H1 (cell line): ENCODE measurements at regions not wholly inside any gene's neighbourhood (a gene's known extent, or its start where the extent isn't known, plus 50 kb on each side); places are given as distances from the start of the nearest gene placed in this dataset.

Experiments
- CTCF ChIA-PET: fragments of 300-600 bp; sonication (Branson Sonifier 250); formaldehyde crosslinking; loops from one replicate; lab custom pipeline; 2021; ENCODE audit not compliant: partially characterized antibody; lab: Charles Lee
- POLR2A ChIA-PET: fragments of 300-600 bp; sonication (Branson Sonifier 250); formaldehyde crosslinking; loops from one replicate; lab custom pipeline; 2021; ENCODE audit warnings: inconsistent platforms; ENCODE audit not compliant: partially characterized antibody; lab: Charles Lee
- DNase-seq, 2 experiments: peaks; one replicate each; pipeline versions ENCODE4 v3.0.0 to v3.0.0-alpha.2; 2010 to 2022; ENCODE audit warnings: low spot score in 2 of 2, low read depth in 1 of 2, mixed read lengths in 1 of 2
- FAIRE-seq: peaks from 2 replicates; lab custom pipeline; 2011; peaks lifted over from hg19 to GRCh38; lab: Jason Lieb, UNC
- H2AFZ ChIP-seq: 2 replicates; pipeline ENCODE4 v1.8.1; 2012; ENCODE audit warnings: low read length, inconsistent platforms
- H2AK5ac ChIP-seq: 2 replicates; pipeline ENCODE4 v1.6.1; 2013; ENCODE audit warnings: low read depth, low read length
- H2BK120ac ChIP-seq: replicated peaks from 2 replicates; pipeline ENCODE3; 2013; ENCODE audit warnings: low read depth, low read length, inconsistent platforms
- H2BK12ac ChIP-seq: 2 replicates; pipeline ENCODE4 v1.6.1; 2013; ENCODE audit warnings: low read depth, low read length
- H2BK15ac ChIP-seq: 2 replicates; pipeline ENCODE4 v1.6.1; 2013; ENCODE audit warnings: low read length
- H2BK20ac ChIP-seq: 2 replicates; pipeline ENCODE4 v1.6.1; 2013; ENCODE audit warnings: low read length
- H2BK5ac ChIP-seq: 2 replicates; pipeline ENCODE4 v1.6.1; 2013; ENCODE audit warnings: low read depth, low read length
- H3K14ac ChIP-seq: 2 replicates; pipeline ENCODE4 v1.6.1; 2013; ENCODE audit warnings: inconsistent platforms; ENCODE audit not compliant: insufficient read length
- H3K18ac ChIP-seq: 2 replicates; pipeline ENCODE4 v1.6.1; 2013; ENCODE audit warnings: low read length; ENCODE audit errors: extremely low read depth
- H3K23ac ChIP-seq: 2 replicates; pipeline ENCODE4 v1.6.1; 2013; ENCODE audit warnings: inconsistent platforms; ENCODE audit not compliant: insufficient read length
- H3K23me2 ChIP-seq: 2 replicates; pipeline ENCODE4 v1.6.1; 2013; ENCODE audit warnings: low read depth, low read length
- H3K27ac ChIP-seq: 2 replicates; pipeline ENCODE4 v1.6.1; 2011; ENCODE audit warnings: low read depth, low read length, inconsistent platforms
- H3K27me3 ChIP-seq, 4 experiments: replicated peaks in 1 of 4; 1 replicate in 1 of 4; 2 replicates in 3 of 4; pipeline versions ENCODE4 v1.6.1 to v1.8.1; 2011 to 2013; ENCODE audit warnings: low read length in 3 of 4, mild to moderate bottlenecking in 3 of 4, inconsistent platforms in 2 of 4, mixed read lengths in 2 of 4, moderate library complexity in 1 of 4; ENCODE audit not compliant: control insufficient read depth in 3 of 4, insufficient read depth in 3 of 4; ENCODE audit errors: extremely low read depth in 1 of 4
- H3K36me3 ChIP-seq, 4 experiments: 2 replicates each; pipeline versions ENCODE4 v1.6.1 to v1.8.1; 2011 to 2013; ENCODE audit warnings: mild to moderate bottlenecking in 4 of 4, low read length in 3 of 4, moderate library complexity in 2 of 4, control low read depth in 1 of 4, inconsistent platforms in 1 of 4; ENCODE audit not compliant: insufficient read depth in 4 of 4, control insufficient read depth in 2 of 4
- H3K4ac ChIP-seq: replicated peaks from 2 replicates; pipeline ENCODE3; 2013; ENCODE audit warnings: low read length, low read depth, mixed read lengths, inconsistent platforms; ENCODE audit not compliant: insufficient read length
- H3K4me1 ChIP-seq, 4 experiments: replicated peaks in 1 of 4; 1 replicate in 1 of 4; 2 replicates in 3 of 4; pipeline versions ENCODE4 v1.6.1 to v1.8.1; 2011 to 2013; ENCODE audit warnings: low read length in 3 of 4, inconsistent platforms in 2 of 4, mixed read lengths in 1 of 4; ENCODE audit not compliant: insufficient read depth in 4 of 4, control insufficient read depth in 3 of 4
- H3K4me2 ChIP-seq, 2 experiments: 2 replicates each; pipeline versions ENCODE4 v1.6.1 to v1.8.1; 2011 to 2013; ENCODE audit warnings: low read depth in 2 of 2, low read length in 2 of 2, control low read depth in 1 of 2, inconsistent platforms in 1 of 2, mild to moderate bottlenecking in 1 of 2; ENCODE audit not compliant: insufficient read depth in 1 of 2
- H3K4me3 ChIP-seq, 4 experiments: fragments of 200-600, 300-600 bp in 1 of 4; sonication (generic), shearing (Covaris generic), sonication (Bioruptor Twin) in 1 of 4; 2 replicates each; pipeline versions ENCODE4 v1.5.1 to v1.8.1; 2011 to 2016; ENCODE audit warnings: low read length in 4 of 4, low read depth in 3 of 4, control low read depth in 2 of 4, inconsistent platforms in 2 of 4, mild to moderate bottlenecking in 2 of 4, mixed read lengths in 1 of 4, moderate library complexity in 1 of 4; ENCODE audit not compliant: insufficient read depth in 2 of 4; ENCODE audit errors: extremely low read depth in 1 of 4
- H3K56ac ChIP-seq: replicated peaks from 2 replicates; pipeline ENCODE3; 2013; ENCODE audit warnings: low read depth, mild to moderate bottlenecking, mixed read lengths, low read length, inconsistent platforms; ENCODE audit not compliant: insufficient read length
- H3K79me1 ChIP-seq: 2 replicates; pipeline ENCODE4 v1.6.1; 2013; ENCODE audit warnings: low read depth, low read length, control low read depth
- H3K79me2 ChIP-seq, 2 experiments: 2 replicates each; pipeline versions ENCODE4 v1.6.1 to v1.8.1; 2012 to 2013; ENCODE audit warnings: low read length in 2 of 2, mild to moderate bottlenecking in 2 of 2, inconsistent platforms in 1 of 2; ENCODE audit not compliant: insufficient read depth in 2 of 2, control insufficient read depth in 1 of 2
- H3K9ac ChIP-seq, 4 experiments: replicated peaks in 1 of 4; 1 replicate in 1 of 4; 2 replicates in 3 of 4; pipeline versions ENCODE4 v1.6.1 to v1.8.1; 2011 to 2013; ENCODE audit warnings: low read depth in 3 of 4, low read length in 3 of 4, control low read depth in 2 of 4, mild to moderate bottlenecking in 2 of 4, moderate library complexity in 2 of 4, inconsistent platforms in 1 of 4; ENCODE audit errors: extremely low read depth in 1 of 4
- H3K9me3 ChIP-seq, 2 experiments: 2 replicates each; pipeline versions ENCODE4 v1.6.1 to v1.8.1; 2012 to 2013; ENCODE audit warnings: mild to moderate bottlenecking in 2 of 2, moderate library complexity in 2 of 2, control low read depth in 1 of 2, inconsistent platforms in 1 of 2, low read depth in 1 of 2, low read length in 1 of 2, mixed read lengths in 1 of 2; ENCODE audit not compliant: insufficient read depth in 2 of 2
- H4K20me1 ChIP-seq, 2 experiments: replicated peaks in 1 of 2; 2 replicates each; pipeline versions ENCODE3 to v1.8.1; 2011 to 2013; ENCODE audit warnings: inconsistent platforms in 2 of 2, low read length in 2 of 2, mild to moderate bottlenecking in 1 of 2; ENCODE audit not compliant: insufficient read depth in 2 of 2, control insufficient read depth in 1 of 2
- H4K5ac ChIP-seq: 2 replicates; pipeline ENCODE4 v1.6.1; 2013; ENCODE audit warnings: low read length, low read depth, mixed read lengths, inconsistent platforms; ENCODE audit not compliant: insufficient read length
- H4K8ac ChIP-seq: 2 replicates; pipeline ENCODE4 v1.8.0; 2013; ENCODE audit warnings: mild to moderate bottlenecking, moderate library complexity, low read length, inconsistent platforms; ENCODE audit not compliant: insufficient read depth; ENCODE audit errors: extremely low read depth
- H4K91ac ChIP-seq: replicated peaks from 2 replicates; pipeline ENCODE3; 2013; ENCODE audit warnings: low read length, mixed read lengths, inconsistent platforms; ENCODE audit not compliant: insufficient read length
- BACH1 ChIP-seq: IDR thresholded peaks from 2 replicates; pipeline ENCODE4 v1.6.1; 2012; ENCODE audit warnings: low read length, improper control_type of control experiment
- CREB1 ChIP-seq: IDR thresholded peaks from 2 replicates; pipeline ENCODE4 v1.6.1; 2012; ENCODE audit warnings: inconsistent platforms
- NRF1 ChIP-seq: IDR thresholded peaks from 2 replicates; pipeline ENCODE4 v1.6.1; 2011; ENCODE audit warnings: mild to moderate bottlenecking, low read depth, low read length, improper control_type of control experiment
- RAD21 ChIP-seq, 2 experiments: IDR thresholded peaks in 1 of 2; conservative IDR thresholded peaks in 1 of 2; 2 replicates each; pipeline ENCODE4 v1.6.1; 2011; ENCODE audit warnings: low read depth in 2 of 2, low read length in 2 of 2, improper control_type of control experiment in 1 of 2, inconsistent platforms in 1 of 2, mild to moderate bottlenecking in 1 of 2, moderate library complexity in 1 of 2
- RBBP5 ChIP-seq: IDR thresholded peaks from 2 replicates; pipeline ENCODE4 v1.7.1; 2012; ENCODE audit warnings: low read depth, mild to moderate bottlenecking, inconsistent platforms, low read length, moderate library complexity, borderline replicate concordance
- SP1 ChIP-seq: IDR thresholded peaks from 2 replicates; pipeline ENCODE4 v1.6.1; 2011; ENCODE audit warnings: low read depth, low read length
- TEAD4 ChIP-seq: IDR thresholded peaks from 2 replicates; pipeline ENCODE4 v1.6.1; 2012; ENCODE audit warnings: low read depth, low read length, inconsistent platforms, mixed read lengths
- WGBS, 2 experiments: shearing (Covaris generic) in 1 of 2; methylation state at CpG; one replicate each; pipeline versions ENCODE4 v1.1.6 to v1.1.7; 2013 to 2015; ENCODE audit warnings: low lambda C conversion rate in 2 of 2, mixed read lengths in 2 of 2, inconsistent platforms in 1 of 2, low coverage in 1 of 2, missing lambda C conversion rate in 1 of 2; ENCODE audit not compliant: insufficient replicate concordance in 2 of 2, insufficient coverage in 1 of 2, insufficient read length in 1 of 2; ENCODE audit errors: extremely low coverage in 1 of 2, missing lambda C conversion rate in 1 of 2; 5-methylcytosine and 5-hydroxymethylcytosine counted together
- TF ChIP-seq, protein P1 (sequence below), 3 experiments: IDR thresholded peaks; 1 replicate in 2 of 3; 2 replicates in 1 of 3; pipeline versions ENCODE4 v1.5.1 to v1.6.1; 2011; ENCODE audit warnings: low read length in 3 of 3, mild to moderate bottlenecking in 3 of 3, inconsistent platforms in 2 of 3, low read depth in 1 of 3, moderate library complexity in 1 of 3; ENCODE audit not compliant: insufficient read depth in 1 of 3; ENCODE audit errors: control extremely low read depth in 1 of 3

DNA sequence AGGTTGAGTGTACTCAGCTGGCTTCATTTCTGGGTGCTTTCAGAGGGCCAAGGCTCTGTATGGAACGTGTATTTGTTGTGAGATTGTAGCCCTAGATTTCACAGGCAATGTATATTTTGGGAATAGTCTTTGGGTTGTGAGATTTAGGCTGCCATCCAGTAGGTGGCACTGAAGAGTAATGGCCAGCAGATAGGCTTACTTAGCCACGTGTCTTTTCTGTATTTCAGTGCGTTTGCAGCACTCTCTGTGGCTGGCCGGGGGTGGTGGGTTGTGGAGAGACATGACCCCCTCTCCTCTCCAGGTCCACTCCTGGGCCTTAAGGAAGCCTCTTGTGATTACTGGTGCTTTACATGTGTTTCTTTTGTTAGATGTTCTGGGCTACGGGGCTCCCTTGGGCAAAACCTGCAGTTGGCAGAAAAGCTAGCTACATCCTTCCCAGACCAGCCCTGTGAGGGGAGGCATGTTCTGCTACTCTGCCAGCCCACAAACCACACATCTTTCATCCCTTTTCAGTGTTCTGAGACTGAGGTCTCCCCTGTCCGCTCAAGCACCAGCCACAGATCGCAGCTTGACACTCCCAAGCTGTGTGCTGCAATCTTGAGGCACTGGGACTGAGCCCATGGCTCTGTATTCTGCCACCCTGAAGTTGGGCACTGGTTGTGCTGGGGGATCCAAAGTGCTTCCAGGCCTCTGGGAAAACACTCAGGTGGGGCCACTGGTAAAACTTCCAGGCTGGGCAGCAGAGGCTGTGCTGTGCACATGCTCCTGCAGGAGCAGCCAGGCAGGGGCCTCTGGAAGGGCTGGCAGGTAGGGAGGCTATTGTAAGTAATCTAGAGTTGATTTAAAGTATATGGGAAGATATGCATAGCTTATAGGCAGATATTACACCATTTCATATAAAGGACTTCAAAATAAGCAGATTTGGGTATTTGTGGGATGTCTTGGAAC, 1096.8 kb upstream of the PCDH20 start:
- Histone ChIP-seq H3K36me3 (no peaks in the 10 kb centered on the region), H3K4ac (peak overlapping the region; percentile 85), H2BK12ac (peak overlapping the region; percentile 84), H4K8ac (peak overlapping the region; percentile 54; the same call in 1 of the 2 replicates), H2AFZ (peak overlapping the region; percentile 97), H4K20me1 (no peaks in the 10 kb centered on the region), H3K27me3 (no peaks in the 10 kb centered on the region), H4K91ac (peak overlapping the region; percentile 26), H3K9me3 (no peaks in the 10 kb centered on the region), H3K79me2 (no peaks in the 10 kb centered on the region), H3K23ac (no peak overlapping the region), H2BK5ac (peak overlapping the region; percentile 47; the same call in 1 of the 2 replicates), H4K5ac (no peak overlapping the region), H2BK120ac (no peak overlapping the region), H3K4me1 (peaks cover 0 to 13% (median 8%) of the 10 kb centered on the region in 4 experiments; a peak in 6 of 7 replicates), H3K4me3 (0 out of 8 replicates have a peak overlapping the region, but pooled peaks of 1 of the 4 experiments have one; percentile 0), H2BK15ac (peak overlapping the region; percentile 74; the same call in 1 of the 2 replicates), H3K27ac (no peak overlapping the region), H3K79me1 (no peaks in the 10 kb centered on the region), H3K56ac (no peak overlapping the region), H2BK20ac (peak overlapping the region; percentile 93), H2AK5ac (no peak overlapping the region), H3K9ac (no peak overlapping the region), H3K23me2 (no peaks in the 10 kb centered on the region), H3K4me2 (no peak overlapping the region), H3K18ac (peak overlapping the region; percentile 75), H3K14ac (no peak overlapping the region)
- POLR2A ChIA-PET = no interaction called here
- peak in 1 of 2 experiments; percentile 68 for DNase-seq
- CTCF ChIA-PET = interaction anchor here (0.6 to 2.6 kb wide), 13 partner anchors 9 to 1368 kb away, joined by 3 to 7 read pairs (median 4); no protein-coding TSS in a partner anchor
- FAIRE-seq = peak; percentile 88
- 61% methylated on average over 7 of the region's 7 CpGs; no CpG with 5 or more reads in 1 of the 2 experiments for WGBS, 2 experiments
- TF ChIP-seq CREB1 = 0 out of 2 replicates have a peak, but pooled peaks have one; percentile 23
- TF ChIP-seq BACH1 = no peak
- TF ChIP-seq, protein P1, sequence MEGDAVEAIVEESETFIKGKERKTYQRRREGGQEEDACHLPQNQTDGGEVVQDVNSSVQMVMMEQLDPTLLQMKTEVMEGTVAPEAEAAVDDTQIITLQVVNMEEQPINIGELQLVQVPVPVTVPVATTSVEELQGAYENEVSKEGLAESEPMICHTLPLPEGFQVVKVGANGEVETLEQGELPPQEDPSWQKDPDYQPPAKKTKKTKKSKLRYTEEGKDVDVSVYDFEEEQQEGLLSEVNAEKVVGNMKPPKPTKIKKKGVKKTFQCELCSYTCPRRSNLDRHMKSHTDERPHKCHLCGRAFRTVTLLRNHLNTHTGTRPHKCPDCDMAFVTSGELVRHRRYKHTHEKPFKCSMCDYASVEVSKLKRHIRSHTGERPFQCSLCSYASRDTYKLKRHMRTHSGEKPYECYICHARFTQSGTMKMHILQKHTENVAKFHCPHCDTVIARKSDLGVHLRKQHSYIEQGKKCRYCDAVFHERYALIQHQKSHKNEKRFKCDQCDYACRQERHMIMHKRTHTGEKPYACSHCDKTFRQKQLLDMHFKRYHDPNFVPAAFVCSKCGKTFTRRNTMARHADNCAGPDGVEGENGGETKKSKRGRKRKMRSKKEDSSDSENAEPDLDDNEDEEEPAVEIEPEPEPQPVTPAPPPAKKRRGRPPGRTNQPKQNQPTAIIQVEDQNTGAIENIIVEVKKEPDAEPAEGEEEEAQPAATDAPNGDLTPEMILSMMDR (IDR thresholded peaks at IDR 0.05; ENCODE audit: control extremely low read depth in 1 of 3, insufficient read depth in 1 of 3, low read depth in 1 of 3, low read length in 3 of 3) = peak in 2 of 3 experiments; percentile 65 to 88; a peak in 3 of 4 replicates
- TF ChIP-seq NRF1 = no peak
- peak; percentile 54; the same call in 1 of the 2 replicates for TF ChIP-seq TEAD4
- no peak for TF ChIP-seq SP1
- TF ChIP-seq RBBP5 = no peak
- TF ChIP-seq RAD21 (IDR thresholded peaks at IDR 0.05 in 1 of 2, conservative IDR thresholded peaks at IDR 0.05 in 1 of 2; ENCODE audit: low read depth in 2 of 2, low read length in 2 of 2) = peak; percentile 67 to 70
